Adrenal gland (tissue), 5 donors: ENCODE measurements at regions not wholly inside any gene's neighbourhood (a gene's known extent, or its start where the extent isn't known, plus 50 kb on each side); places are given as distances from the start of the nearest gene placed in this dataset.

Experiments
- POLR2A ChIP-seq, 2 donors: fragments of 450-650 bp; IDR thresholded peaks; one replicate each; pipeline ENCODE4 v1.6.1; 2017; ENCODE audit warnings: antibody characterized with exemption in 2 of 2, mild to moderate bottlenecking in 2 of 2, moderate library complexity in 1 of 2
- TF ChIP-seq, protein P1 (sequence below), 6 experiments: fragments of 450-650 bp in 4 of 6; fragments of 200-600 bp in 2 of 6; sonication (generic) in 1 of 6; IDR thresholded peaks; 1 replicate in 5 of 6; 2 replicates in 1 of 6; pipeline versions ENCODE4 v1.5.1 to v1.8.0; 2016 to 2021; ENCODE audit warnings: antibody characterized with exemption in 6 of 6, mild to moderate bottlenecking in 2 of 6, moderate library complexity in 1 of 6
- donor health status: DM: no; HTN: no; CAD: no.

DNA sequence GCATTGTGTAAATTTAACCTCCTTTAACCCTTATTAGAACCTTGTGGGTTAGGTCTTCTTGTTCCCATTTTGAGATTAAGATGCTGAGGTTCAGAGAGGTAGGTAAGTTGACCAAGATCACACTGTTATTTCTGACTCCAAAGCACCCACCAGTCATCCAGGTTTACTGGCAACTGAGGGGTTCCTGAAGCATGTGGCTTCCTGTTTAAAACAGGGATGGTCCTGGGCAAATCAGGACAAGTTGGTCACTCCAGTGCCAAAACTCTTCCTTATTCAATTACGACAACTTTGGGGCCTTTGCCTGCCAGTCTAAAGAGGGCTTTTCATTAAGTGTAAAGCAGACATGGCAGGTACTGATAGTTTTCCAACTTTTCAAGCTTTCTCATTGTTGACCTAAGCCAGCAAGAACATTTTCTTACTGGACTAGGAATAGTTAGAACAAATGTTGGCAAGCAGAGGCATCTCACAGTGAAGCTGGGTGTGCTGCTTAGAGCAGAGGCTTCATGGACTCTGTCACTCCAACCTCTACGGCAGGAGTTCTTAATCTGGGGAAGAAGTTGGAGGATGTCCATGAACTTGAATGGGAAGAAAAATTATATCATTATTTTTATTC, 149.4 kb upstream of the ADAMTS9 start:
- TF ChIP-seq, protein P1, sequence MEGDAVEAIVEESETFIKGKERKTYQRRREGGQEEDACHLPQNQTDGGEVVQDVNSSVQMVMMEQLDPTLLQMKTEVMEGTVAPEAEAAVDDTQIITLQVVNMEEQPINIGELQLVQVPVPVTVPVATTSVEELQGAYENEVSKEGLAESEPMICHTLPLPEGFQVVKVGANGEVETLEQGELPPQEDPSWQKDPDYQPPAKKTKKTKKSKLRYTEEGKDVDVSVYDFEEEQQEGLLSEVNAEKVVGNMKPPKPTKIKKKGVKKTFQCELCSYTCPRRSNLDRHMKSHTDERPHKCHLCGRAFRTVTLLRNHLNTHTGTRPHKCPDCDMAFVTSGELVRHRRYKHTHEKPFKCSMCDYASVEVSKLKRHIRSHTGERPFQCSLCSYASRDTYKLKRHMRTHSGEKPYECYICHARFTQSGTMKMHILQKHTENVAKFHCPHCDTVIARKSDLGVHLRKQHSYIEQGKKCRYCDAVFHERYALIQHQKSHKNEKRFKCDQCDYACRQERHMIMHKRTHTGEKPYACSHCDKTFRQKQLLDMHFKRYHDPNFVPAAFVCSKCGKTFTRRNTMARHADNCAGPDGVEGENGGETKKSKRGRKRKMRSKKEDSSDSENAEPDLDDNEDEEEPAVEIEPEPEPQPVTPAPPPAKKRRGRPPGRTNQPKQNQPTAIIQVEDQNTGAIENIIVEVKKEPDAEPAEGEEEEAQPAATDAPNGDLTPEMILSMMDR (IDR thresholded peaks at IDR 0.05), result no peak
- TF ChIP-seq POLR2A (IDR thresholded peaks at IDR 0.05), result no peak
